ENCODE measurements at regions not wholly inside any gene's neighbourhood (a gene's known extent, or its start where the extent isn't known, plus 50 kb on each side); places are given as distances from the start of the nearest gene placed in this dataset.
"Not testable (repeated sequence)": the region's sequence is repeated elsewhere in the genome, so short reads cannot be mapped to it uniquely, and the experiment has no call there.

- DNase-seq (ENCODE audit: low read depth), result not testable (repeated sequence)
These were observed 156.5 kb upstream of the CCNG1 start for GRCh38 chr5:163280897-163281296.

DNA sequence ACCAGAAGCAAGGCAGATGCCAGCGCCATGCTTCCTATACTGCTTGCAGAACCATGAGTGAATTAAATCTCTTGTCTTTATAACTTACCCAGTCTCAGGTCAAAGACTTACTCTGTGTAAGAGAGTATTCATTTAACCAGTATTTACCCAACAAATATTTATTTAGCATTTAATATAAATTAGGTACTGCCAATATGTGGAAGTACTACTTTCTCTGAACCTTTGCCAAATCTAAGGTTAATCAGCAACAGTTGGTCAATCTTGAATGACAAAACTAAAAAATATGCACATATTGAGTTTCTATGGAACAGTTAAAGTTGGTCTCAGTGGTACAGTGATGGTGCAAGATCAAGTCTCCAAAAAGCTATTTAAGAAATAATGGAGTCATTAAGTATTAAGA lies 155.9 kb upstream of the CCNG1 start:
- DNase-seq (ENCODE audit: low read depth), result no peak

GRCh38 chr5:163293836-163294235 lies 143.6 kb upstream of the CCNG1 start:
- no peak for DNase-seq (ENCODE audit: low read depth)

GRCh38 chr5:163303718-163304117 lies 133.7 kb upstream of the CCNG1 start:
- DNase-seq (ENCODE audit: low read depth), result no peak

- DNase-seq (ENCODE audit: low read depth), result no peak
These were observed 131.7 kb upstream of the CCNG1 start for GRCh38 chr5:163305655-163306054.

DNA sequence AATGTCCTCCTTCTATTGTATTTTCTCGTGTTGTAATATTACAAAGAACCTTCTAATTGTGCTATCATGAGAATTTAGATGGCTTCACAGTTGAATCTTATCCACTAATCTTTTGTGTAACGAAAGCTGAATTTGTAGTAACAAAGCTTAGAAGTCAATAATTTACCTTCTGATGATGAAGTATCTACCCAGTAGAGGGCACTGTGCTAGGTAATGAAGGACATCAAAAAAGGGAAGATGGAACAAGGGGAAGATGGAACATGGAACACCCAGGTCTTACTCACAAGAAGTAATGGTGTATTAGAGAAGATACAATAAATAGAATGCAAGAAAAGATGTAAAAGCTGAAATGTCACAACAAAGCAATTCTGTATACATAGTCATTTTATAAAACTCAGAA lies 131.0 kb upstream of the CCNG1 start:
- DNase-seq (ENCODE audit: low read depth), result no peak

DNA sequence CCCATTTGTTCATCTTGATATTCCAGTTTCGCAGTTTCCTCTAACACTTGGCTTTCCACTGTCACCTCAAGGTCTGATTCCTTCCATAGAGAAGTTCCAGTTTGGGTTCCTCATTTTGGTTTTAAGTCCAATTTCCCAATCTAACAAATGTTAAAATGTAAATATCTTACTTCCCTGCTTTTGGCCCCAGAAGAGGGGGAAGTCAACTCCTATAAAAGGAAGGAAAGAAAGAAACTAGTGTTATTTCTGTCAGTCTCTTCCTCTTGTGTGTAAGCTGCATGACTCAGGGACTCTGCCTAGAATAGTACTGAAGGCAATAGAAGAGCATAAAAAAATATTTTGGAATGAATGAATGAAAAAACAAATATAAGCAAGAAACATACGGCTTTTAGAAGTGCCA lies 127.5 kb upstream of the CCNG1 start:
- DNase-seq (ENCODE audit: low read depth), result no peak

- DNase-seq (ENCODE audit: low read depth), result no peak
These were observed 126.4 kb upstream of the CCNG1 start for GRCh38 chr5:163310997-163311396.

DNA sequence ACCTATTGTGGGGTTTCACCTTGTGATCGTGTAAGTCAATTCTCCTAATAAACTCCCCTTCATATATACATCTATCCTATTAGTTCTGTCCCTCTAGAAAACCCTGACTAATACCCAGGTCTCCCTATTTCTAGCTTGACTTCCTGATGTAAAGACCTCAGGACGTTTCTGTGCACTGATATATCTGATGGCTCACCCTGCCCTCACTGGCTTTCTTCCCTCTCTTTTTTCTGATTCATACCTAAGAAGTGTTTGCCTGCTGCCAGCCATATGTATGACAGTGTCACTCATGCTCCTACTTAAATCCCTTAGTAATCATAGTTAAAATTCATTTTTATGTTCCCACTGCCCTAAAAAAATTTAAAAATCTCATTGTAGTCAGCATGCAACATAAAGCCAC lies 124.8 kb upstream of the CCNG1 start:
- DNase-seq (ENCODE audit: low read depth), result no peak

- not testable (repeated sequence) for DNase-seq (ENCODE audit: low read depth)
These were observed 124.3 kb upstream of the CCNG1 start for GRCh38 chr5:163313049-163313448.

- DNase-seq (ENCODE audit: low read depth), result not testable (repeated sequence)
These were observed 121.0 kb upstream of the CCNG1 start for GRCh38 chr5:163316374-163316773.

DNA sequence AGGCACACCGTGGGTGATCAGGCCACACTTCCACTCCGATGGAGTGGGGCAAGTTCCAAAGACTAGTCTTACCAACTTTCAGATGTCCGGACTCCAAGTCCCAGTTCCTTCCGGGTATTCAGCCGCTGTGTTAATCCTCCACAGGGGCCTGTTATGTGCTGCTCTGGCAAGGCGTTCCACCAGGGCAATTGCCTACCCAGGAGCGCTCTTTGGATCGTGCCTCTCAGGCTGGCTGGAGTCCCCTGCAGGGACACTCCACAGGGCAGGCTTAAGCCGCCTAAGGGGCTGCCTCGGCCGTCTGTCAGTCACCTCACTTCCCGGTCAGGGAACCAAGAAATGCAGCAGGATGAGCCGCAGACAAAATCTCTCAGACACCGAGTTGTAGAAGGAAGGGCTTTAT lies 118.7 kb upstream of the CCNG1 start:
- no peak for DNase-seq (ENCODE audit: low read depth)

DNA sequence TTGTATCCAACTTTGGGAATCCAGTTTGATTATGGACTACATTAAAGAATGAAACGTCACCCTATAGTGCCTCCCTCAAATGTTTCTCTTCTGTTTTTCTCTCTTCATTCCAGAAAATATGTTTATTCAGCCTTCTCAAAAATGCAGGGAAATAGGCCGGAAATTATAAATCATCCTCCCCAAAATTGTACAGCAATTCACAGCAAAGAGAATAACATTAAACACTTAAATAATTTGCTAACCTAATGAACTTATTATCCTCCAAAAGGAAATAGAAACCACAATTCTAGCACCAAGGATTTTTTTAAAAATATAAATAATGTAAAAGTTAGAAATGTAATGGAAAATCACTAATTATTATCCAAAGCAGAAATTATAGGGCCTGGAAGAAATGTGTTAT lies 115.9 kb upstream of the CCNG1 start:
- DNase-seq (ENCODE audit: low read depth), result no peak

- no peak for DNase-seq (ENCODE audit: low read depth)
These were observed 106.4 kb upstream of the CCNG1 start for GRCh38 chr5:163330723-163331668.

DNA sequence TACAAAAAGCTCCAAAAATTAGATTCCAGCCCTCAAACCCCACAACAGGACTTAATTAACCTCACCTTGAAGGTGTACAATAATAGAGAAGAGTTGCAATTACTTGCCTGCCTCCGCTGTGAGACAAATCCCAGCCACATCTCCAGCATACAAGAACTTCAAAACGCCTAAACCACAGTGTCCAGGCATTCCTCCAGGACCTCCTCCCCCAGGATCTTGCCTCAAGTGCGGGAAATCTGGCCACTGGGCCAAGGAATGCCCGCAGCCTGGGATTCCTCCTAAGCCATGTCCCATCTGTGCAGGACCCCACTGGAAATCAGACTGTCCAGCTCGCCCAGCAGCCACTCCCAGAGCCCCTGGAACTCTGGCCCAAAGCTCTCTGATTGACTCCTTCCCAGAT lies 101.3 kb upstream of the CCNG1 start:
- not testable (repeated sequence) for DNase-seq (ENCODE audit: low read depth)

DNA sequence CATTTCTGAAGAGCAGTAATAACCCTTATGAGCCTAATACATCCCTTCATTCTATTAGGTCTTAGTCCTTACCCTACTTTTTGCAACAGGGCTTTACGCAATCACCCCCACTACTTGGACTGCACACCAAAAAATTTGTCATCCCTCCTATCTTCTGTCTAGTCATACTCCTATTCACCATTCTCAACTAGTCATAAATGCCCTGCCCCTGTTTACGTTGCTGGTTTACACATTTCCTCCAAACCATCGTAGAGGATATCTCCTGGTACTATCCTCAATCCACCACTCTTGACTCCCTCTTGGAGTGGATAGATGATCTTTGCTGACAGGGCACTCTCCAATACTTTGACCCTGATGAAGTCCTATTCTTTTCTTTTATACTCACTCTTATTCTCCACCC lies 98.2 kb upstream of the CCNG1 start:
- no peak for DNase-seq (ENCODE audit: low read depth)

DNA sequence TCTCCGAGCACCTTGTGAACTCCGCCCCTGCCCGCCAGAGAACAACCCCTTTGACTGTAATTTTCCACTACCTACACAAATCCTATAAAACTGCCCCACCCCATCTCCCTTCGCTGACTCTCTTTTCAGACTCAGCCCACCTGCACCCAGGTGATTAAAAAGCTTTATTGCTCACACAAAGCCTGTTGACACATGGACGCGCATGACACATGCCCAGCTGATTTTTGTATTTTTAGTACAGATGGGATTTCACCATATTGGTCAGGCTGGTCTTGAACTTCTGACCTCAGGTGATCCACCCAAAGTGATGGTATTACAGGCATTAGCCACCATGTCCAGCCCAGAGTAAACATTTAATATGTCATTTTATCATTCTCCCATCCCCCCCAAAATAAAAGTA lies 97.0 kb upstream of the CCNG1 start:
- DNase-seq (ENCODE audit: low read depth), result not testable (repeated sequence)

DNA sequence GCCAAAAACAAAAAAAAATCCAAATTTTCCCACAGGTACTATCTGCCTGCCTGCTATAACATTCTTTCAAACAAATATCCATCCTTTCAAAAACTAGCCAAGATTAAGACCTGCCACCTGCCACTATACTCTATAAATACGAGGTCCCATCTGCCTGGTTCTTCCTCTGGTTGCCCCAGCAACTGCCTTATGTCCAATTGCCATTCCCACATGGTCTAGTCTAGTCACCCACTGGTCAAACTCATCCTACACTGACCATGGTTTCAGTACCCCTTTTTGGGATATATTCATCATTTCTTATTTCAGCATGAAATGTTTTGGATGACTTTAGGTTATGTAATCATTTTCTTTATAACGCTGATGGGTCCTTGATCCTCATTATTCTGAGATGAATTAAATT lies 95.1 kb upstream of the CCNG1 start:
- no peak for DNase-seq (ENCODE audit: low read depth)

DNA sequence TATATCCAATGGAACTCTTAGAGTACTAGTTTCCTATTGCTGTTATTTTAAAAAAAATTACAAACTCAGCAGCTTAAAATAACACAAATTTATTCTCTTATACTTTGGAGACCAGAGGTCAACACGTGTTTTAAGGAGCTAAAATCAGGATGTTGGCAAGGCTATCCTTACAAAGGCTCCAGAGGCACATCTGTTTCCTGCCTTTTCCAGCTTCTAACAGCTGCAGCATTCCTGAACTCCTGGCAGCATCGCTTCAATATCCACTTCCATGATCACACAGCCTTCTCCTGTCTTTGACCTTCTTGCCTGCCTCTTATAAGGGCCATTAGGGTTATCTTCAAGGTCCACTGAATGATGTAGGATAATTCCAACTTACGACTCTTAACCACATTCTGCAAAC lies 92.2 kb upstream of the CCNG1 start:
- DNase-seq (ENCODE audit: low read depth), result no peak

GRCh38 chr5:163347671-163348070 lies 89.7 kb upstream of the CCNG1 start:
- peak; percentile 7 for DNase-seq (ENCODE audit: low read depth)

DNA sequence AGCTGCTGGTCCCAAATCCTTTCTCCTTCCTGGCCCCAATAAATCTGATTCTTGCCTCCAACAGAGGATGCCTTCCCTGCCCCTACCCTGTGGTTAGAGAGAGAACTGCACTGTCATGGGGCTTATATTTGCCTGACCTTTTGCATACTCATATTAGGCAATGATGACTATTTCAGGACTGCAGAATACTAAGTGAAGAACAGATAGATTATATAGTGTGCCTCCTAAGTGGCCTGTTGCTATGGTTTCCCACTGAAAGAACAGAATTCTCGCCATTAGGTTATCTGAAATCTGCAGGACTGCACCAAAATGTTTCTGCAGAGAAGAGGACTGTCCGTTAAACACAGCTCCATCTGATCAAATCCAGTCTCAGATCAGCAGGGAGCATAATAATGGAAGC lies 87.3 kb upstream of the CCNG1 start:
- DNase-seq (ENCODE audit: low read depth), result no peak

DNA sequence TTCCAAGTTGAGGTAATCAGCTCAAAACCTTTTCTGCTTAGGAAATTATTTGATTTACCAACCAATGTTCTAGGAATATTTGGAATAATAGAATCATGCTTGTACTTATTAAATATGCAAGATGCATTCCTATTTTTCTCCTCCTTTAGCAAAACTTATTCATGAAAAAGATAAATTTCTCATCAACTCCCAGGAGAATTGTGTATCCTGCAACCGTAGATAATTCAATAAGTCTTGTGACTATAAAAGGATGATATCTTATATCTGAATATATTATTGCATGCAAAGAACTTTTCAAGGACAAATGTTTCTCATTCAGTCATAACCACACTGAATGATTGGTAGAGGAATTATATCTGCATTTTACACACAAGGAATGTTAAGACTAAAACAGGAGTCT lies 84.9 kb upstream of the CCNG1 start:
- DNase-seq (ENCODE audit: low read depth), result no peak

- DNase-seq (ENCODE audit: low read depth), result not testable (repeated sequence)
These were observed 81.6 kb upstream of the CCNG1 start for GRCh38 chr5:163355811-163356210.

DNA sequence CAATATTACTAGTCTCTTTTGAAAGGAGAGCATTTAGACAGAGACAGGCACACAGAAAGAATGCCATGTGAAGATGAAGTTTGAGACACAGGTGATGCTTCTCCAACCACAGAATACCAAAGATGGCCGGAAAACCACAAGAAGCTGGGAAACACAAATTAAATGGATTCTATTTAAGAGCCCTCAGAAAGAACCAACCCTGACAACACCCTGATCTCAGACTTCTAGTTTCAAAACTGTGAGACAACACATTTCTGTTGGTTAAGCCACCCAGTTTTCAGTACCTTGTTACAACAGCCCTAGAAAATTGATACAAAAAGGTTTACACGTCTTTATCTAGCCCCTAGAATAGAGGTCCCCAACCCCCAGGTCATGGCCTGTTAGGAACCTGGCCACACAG lies 79.8 kb upstream of the CCNG1 start:
- no peak for DNase-seq (ENCODE audit: low read depth)

Measured in stimulated activated CD8-positive, alpha-beta memory T cell treated with anti-CD3 and anti-CD28 coated beads, Interleukin-4, amount 100 ng/mL, for 24 hours (primary cell).